MM.1S (cell line): ENCODE measurements at regions not wholly inside any gene's neighbourhood (a gene's known extent, or its start where the extent isn't known, plus 50 kb on each side); places are given as distances from the start of the nearest gene placed in this dataset.
A peak's percentile ranks its signal among the peaks of the same experiment; 100 is the strongest.
"Not testable (repeated sequence)": the region's sequence is repeated elsewhere in the genome, so short reads cannot be mapped to it uniquely, and the experiment has no call there.

Experiments
- DNase-seq: peaks from one replicate; pipeline ENCODE4 v3.0.0-alpha.2; 2015
- H2AFZ ChIP-seq: fragments of 300-600 bp; sonication (generic); 2 replicates; pipeline ENCODE4 v1.6.0; 2016; ENCODE audit warnings: antibody characterized with exemption, low read length
- H3F3A ChIP-seq: fragments of 300-600 bp; sonication (generic); 2 replicates; pipeline ENCODE4 v1.6.1; 2016; ENCODE audit warnings: mild to moderate bottlenecking, antibody characterized with exemption, low read length, moderate library complexity, mixed read lengths; ENCODE audit not compliant: insufficient read depth
- H3K27ac ChIP-seq: fragments of 300-600 bp; sonication (generic); 2 replicates; pipeline ENCODE4 v1.5.1; 2016; ENCODE audit warnings: mild to moderate bottlenecking, low read length
- H3K27me3 ChIP-seq: fragments of 300-600 bp; sonication (generic); replicated peaks from 2 replicates; pipeline ENCODE4 v1.6.0; 2016; ENCODE audit warnings: low read length; ENCODE audit not compliant: insufficient read depth
- H3K36me3 ChIP-seq: fragments of 300-600 bp; sonication (generic); replicated peaks from 2 replicates; pipeline ENCODE4 v1.6.1; 2016; ENCODE audit warnings: mild to moderate bottlenecking, low read length, mixed read lengths; ENCODE audit not compliant: insufficient read depth
- H3K4me1 ChIP-seq: fragments of 300-600 bp; sonication (generic); 2 replicates; pipeline ENCODE4 v1.6.1; 2016; ENCODE audit warnings: low read length, mixed read lengths
- H3K4me2 ChIP-seq: fragments of 300-600 bp; sonication (generic); 2 replicates; pipeline ENCODE4 v1.6.0; 2016; ENCODE audit warnings: low read depth, low read length
- H3K4me3 ChIP-seq: fragments of 300-600 bp; sonication (generic); 2 replicates; pipeline ENCODE4 v1.5.1; 2016; ENCODE audit warnings: low read length, mixed read lengths
- H3K79me2 ChIP-seq: fragments of 300-600 bp; sonication (generic); 2 replicates; pipeline ENCODE4 v1.6.1; 2016; ENCODE audit warnings: mixed run types, low read length, mixed read lengths
- H3K9ac ChIP-seq: fragments of 300-600 bp; sonication (generic); 2 replicates; pipeline ENCODE4 v1.6.1; 2016; ENCODE audit warnings: low read length, mixed read lengths
- H3K9me2 ChIP-seq: fragments of 300-600 bp; sonication (generic); replicated peaks from 2 replicates; pipeline ENCODE4 v1.6.1; 2016; ENCODE audit warnings: mild to moderate bottlenecking, low read length, mixed read lengths; ENCODE audit not compliant: insufficient read depth
- H3K9me3 ChIP-seq: fragments of 300-600 bp; sonication (generic); replicated peaks from 2 replicates; pipeline ENCODE4 v1.6.1; 2016; ENCODE audit warnings: mild to moderate bottlenecking, low read length, mixed read lengths; ENCODE audit not compliant: insufficient read depth
- H4K20me1 ChIP-seq: fragments of 300-600 bp; sonication (generic); 2 replicates; pipeline ENCODE4 v1.6.1; 2016; ENCODE audit warnings: mild to moderate bottlenecking, low read length, moderate library complexity, mixed read lengths; ENCODE audit not compliant: insufficient read depth
- CTCF ChIP-seq: fragments of 300-600 bp; sonication (generic); IDR thresholded peaks from 2 replicates; pipeline ENCODE4 v1.5.1; 2016; ENCODE audit warnings: antibody characterized with exemption, low read length, mixed read lengths
- EZH2 ChIP-seq: fragments of 300-600 bp; sonication (generic); optimal IDR thresholded peaks from 2 replicates; pipeline ENCODE3; 2017; ENCODE audit warnings: low read depth, mild to moderate bottlenecking, antibody characterized with exemption, low read length, mixed read lengths
- EZH2phosphoT487 ChIP-seq: fragments of 300-600 bp; sonication (generic); IDR thresholded peaks from 2 replicates; pipeline ENCODE4 v1.6.1; 2018; ENCODE audit warnings: antibody characterized with exemption, low read length

- Histone ChIP-seq H3K9me3 (no peaks in the 10 kb centered on the region), H3K4me3 (no peak overlapping the region), H3K27ac (no peak overlapping the region), H3K9ac (no peak overlapping the region), H3K4me2 (no peak overlapping the region), H3K79me2 (no peaks in the 10 kb centered on the region), H3K27me3 (no peaks in the 10 kb centered on the region), H3K36me3 (no peaks in the 10 kb centered on the region), H3F3A (no peaks in the 10 kb centered on the region), H3K9me2 (no peaks in the 10 kb centered on the region), H4K20me1 (no peaks in the 10 kb centered on the region), H2AFZ (no peak overlapping the region), H3K4me1 (no peaks in the 10 kb centered on the region)
- no peak for DNase-seq
- no peak for TF ChIP-seq EZH2phosphoT487
- no peak for TF ChIP-seq EZH2
- no peak for TF ChIP-seq CTCF
Measured at GRCh38 chrX:65873385-65873784, 166.5 kb downstream of the VSIG4 start.

- no peak overlapping the region for H3K9ac ChIP-seq
- H3K4me3 ChIP-seq, result no peak overlapping the region
- H2AFZ ChIP-seq, result no peak overlapping the region
- DNase-seq, result peak; percentile 19
- H3K27ac ChIP-seq, result no peak overlapping the region
- H3F3A ChIP-seq, result no peaks in the 10 kb centered on the region
- H3K4me1 ChIP-seq, result peaks cover 3% of the 10 kb centered on the region; the same call in 1 of the 2 replicates
- no peaks in the 10 kb centered on the region for H4K20me1 ChIP-seq
- H3K9me2 ChIP-seq, result no peaks in the 10 kb centered on the region
- H3K27me3 ChIP-seq, result no peaks in the 10 kb centered on the region
- H3K9me3 ChIP-seq, result no peaks in the 10 kb centered on the region
- TF ChIP-seq EZH2 (no peak), CTCF (no peak), EZH2phosphoT487 (no peak)
- H3K36me3 ChIP-seq, result no peaks in the 10 kb centered on the region
- no peak overlapping the region for H3K4me2 ChIP-seq
- no peaks in the 10 kb centered on the region for H3K79me2 ChIP-seq
Measured at GRCh38 chrX:65871671-65872311, 168.1 kb downstream of the VSIG4 start.

- DNase-seq, H3K4me2 ChIP-seq: not testable (repeated sequence)
Measured at GRCh38 chrX:65870544-65870943, 169.3 kb downstream of the VSIG4 start.

GRCh38 chrX:65866773-65867172, 173.1 kb downstream of the VSIG4 start:
- Histone ChIP-seq H3K36me3 (no peaks in the 10 kb centered on the region), H3K27me3 (no peaks in the 10 kb centered on the region), H3K79me2 (no peaks in the 10 kb centered on the region), H3K27ac (no peak overlapping the region; the same call in 1 of the 2 replicates), H3K4me1 (peaks cover 16% of the 10 kb centered on the region), H3K4me2 (no peak overlapping the region), H3K9me3 (no peaks in the 10 kb centered on the region), H2AFZ (no peak overlapping the region), H3K4me3 (no peak overlapping the region), H4K20me1 (no peaks in the 10 kb centered on the region), H3K9ac (no peak overlapping the region), H3K9me2 (no peaks in the 10 kb centered on the region), H3F3A (no peaks in the 10 kb centered on the region)
- TF ChIP-seq EZH2 (no peak), EZH2phosphoT487 (no peak), CTCF (no peak)
- DNase-seq, result no peak

More at GRCh38 chrX:65870544-65870943, 169.3 kb downstream of the VSIG4 start:
- not testable (repeated sequence) for H3K27ac ChIP-seq, H3K9me3 ChIP-seq, H3K9ac ChIP-seq, H3K9me2 ChIP-seq, H3K36me3 ChIP-seq, H3F3A ChIP-seq, H2AFZ ChIP-seq, H3K4me3 ChIP-seq, H3K79me2 ChIP-seq, H3K27me3 ChIP-seq, H4K20me1 ChIP-seq
- H3K4me1 ChIP-seq, result peaks cover 16% of the 10 kb centered on the region
